Thyroid gland (tissue), 4 donors: ENCODE measurements at regions not wholly inside any gene's neighbourhood (a gene's known extent, or its start where the extent isn't known, plus 50 kb on each side); places are given as distances from the start of the nearest gene placed in this dataset.

Experiments
- DNase-seq, 2 donors: peaks; one replicate each; pipeline ENCODE4 v3.0.0-alpha.2; 2019
- H3K27ac ChIP-seq, 3 donors: fragments of 200-600 bp; sonication (generic); 1 replicate in 2 of 3; 2 replicates in 1 of 3; pipeline ENCODE4 v1.5.1; 2016 to 2019; ENCODE audit warnings: mild to moderate bottlenecking in 1 of 3, moderate library complexity in 1 of 3
- H3K27me3 ChIP-seq: fragments of 200-600 bp; sonication (generic); one replicate; pipeline ENCODE4 v1.5.1; 2019
- H3K36me3 ChIP-seq, 2 donors: fragments of 200-600 bp; sonication (generic); one replicate each; pipeline ENCODE4 v1.5.1; 2016 to 2019
- H3K4me1 ChIP-seq, 2 donors: fragments of 200-600 bp; sonication (generic); one replicate each; pipeline ENCODE4 v1.5.1; 2017 to 2019
- H3K4me3 ChIP-seq, 3 donors: fragments of 200-600 bp; sonication (generic); replicated peaks in 1 of 3; 1 replicate in 2 of 3; 2 replicates in 1 of 3; pipeline ENCODE4 v1.5.1; 2016; ENCODE audit warnings: mild to moderate bottlenecking in 1 of 3
- H3K9me3 ChIP-seq: fragments of 200-600 bp; sonication (generic); one replicate; pipeline ENCODE4 v1.5.1; 2017
- POLR2A ChIP-seq, 2 donors: fragments of 450-650 bp; IDR thresholded peaks; one replicate each; pipeline ENCODE4 v1.6.1; 2017; ENCODE audit warnings: antibody characterized with exemption in 2 of 2, mild to moderate bottlenecking in 2 of 2, moderate library complexity in 1 of 2
- WGBS, 2 donors: methylation state at CpG; one replicate each; pipeline ENCODE4 v1.1.5; 2017; 5-methylcytosine and 5-hydroxymethylcytosine counted together
- intact Hi-C: fragments of 100-400 bp; cut with DNase I; formaldehyde crosslinking; loops from one replicate; pipeline ENCODE4 v1.15.1; 2023
- TF ChIP-seq, protein P1 (sequence below), 6 experiments: fragments of 200-600 bp in 3 of 6; fragments of 450-650 bp in 3 of 6; sonication (generic) in 3 of 6; IDR thresholded peaks; one replicate each; pipeline ENCODE4 v1.5.1; 2016 to 2019; ENCODE audit warnings: antibody characterized with exemption in 6 of 6, mild to moderate bottlenecking in 2 of 6, inconsistent platforms in 1 of 6, moderate library complexity in 1 of 6

DNA sequence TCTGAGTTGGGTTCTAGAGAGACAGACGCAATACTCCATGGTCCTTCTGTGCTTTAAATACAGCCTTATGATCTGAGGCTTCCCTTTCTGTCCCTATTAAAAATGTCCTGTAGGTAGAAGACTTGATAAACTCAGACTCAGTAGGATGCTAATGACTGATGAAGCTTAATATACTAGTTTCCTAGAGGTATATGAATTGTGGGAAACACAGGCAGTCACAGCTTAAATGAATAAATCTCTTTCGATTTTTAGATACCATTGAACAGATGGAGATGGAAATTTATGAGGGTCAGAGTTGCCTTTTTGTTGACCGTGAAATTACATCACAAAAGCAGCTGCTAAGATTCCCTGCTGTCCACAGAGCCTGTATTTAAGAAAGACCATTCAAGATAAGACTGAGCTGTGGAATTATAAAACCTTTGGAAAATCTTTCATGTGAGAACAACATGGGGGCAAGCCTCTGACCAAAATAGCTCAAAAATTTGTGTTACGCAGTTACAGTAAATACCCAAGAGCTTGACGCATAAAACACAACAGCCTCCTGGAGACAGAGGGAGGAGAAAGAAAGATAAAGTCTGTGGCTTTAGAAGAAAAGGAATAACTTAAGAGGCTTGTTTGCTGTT lies 172.3 kb downstream of the AASDHPPT start:
- 68 to 69% methylated on average over 5 of the region's 5 CpGs for WGBS, 2 donors
- intact Hi-C loops, result no loop called here
- H3K9me3 ChIP-seq, result no peaks in the 10 kb centered on the region
- no peaks in the 10 kb centered on the region for H3K36me3 ChIP-seq
- no peak overlapping the region for H3K27ac ChIP-seq
- no peaks in the 10 kb centered on the region for H3K27me3 ChIP-seq
- TF ChIP-seq POLR2A (IDR thresholded peaks at IDR 0.05), result no peak
- TF ChIP-seq, protein P1, sequence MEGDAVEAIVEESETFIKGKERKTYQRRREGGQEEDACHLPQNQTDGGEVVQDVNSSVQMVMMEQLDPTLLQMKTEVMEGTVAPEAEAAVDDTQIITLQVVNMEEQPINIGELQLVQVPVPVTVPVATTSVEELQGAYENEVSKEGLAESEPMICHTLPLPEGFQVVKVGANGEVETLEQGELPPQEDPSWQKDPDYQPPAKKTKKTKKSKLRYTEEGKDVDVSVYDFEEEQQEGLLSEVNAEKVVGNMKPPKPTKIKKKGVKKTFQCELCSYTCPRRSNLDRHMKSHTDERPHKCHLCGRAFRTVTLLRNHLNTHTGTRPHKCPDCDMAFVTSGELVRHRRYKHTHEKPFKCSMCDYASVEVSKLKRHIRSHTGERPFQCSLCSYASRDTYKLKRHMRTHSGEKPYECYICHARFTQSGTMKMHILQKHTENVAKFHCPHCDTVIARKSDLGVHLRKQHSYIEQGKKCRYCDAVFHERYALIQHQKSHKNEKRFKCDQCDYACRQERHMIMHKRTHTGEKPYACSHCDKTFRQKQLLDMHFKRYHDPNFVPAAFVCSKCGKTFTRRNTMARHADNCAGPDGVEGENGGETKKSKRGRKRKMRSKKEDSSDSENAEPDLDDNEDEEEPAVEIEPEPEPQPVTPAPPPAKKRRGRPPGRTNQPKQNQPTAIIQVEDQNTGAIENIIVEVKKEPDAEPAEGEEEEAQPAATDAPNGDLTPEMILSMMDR (IDR thresholded peaks at IDR 0.05), result no peak
- no peak for DNase-seq
- H3K4me1 ChIP-seq, result no peaks in the 10 kb centered on the region
- H3K4me3 ChIP-seq, result no peak overlapping the region

DNA sequence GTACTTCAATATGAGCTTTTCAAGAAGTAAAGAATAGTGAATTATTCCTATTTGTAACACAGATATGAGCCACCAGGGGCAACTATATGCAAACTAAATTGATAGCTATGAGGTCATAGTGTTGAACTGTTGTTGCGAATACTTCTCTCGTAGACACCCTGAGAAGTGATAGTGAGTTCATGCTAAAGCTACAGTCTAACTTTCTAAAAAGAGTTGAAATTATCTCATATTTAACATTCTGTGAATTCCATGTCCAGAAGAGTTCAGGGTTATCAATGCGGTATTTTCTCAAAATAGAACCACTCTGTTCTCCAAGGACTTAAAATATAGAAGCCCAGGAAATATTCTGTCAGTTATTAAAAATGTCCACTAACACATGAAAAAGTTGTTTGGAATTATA lies 185.4 kb downstream of the AASDHPPT start:
- intact Hi-C loops, result no loop called here

DNA sequence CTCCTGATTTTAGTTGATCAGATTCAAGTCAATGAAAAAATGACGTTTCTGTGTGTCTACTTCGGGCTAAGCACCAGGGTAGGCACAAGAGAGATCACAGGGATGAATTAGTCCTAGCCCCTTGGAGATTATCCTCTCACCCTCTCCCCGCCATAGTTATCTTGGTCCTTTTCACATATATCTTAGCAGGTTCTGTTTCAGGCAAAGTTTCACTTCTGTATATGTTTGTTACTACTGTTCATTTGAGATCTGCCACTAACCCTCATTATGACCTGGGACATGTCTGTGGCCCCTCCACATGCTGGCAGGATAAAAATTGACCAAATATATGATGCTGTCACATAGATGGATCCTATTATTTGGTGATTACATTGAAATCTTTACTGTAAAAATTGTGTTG lies 186.1 kb downstream of the AASDHPPT start:
- Histone ChIP-seq H3K4me1 (no peaks in the 10 kb centered on the region), H3K4me3 (no peak overlapping the region), H3K27ac (no peak overlapping the region), H3K27me3 (no peaks in the 10 kb centered on the region), H3K9me3 (no peaks in the 10 kb centered on the region), H3K36me3 (no peaks in the 10 kb centered on the region)
- no peak for DNase-seq
- no peak for TF ChIP-seq POLR2A (IDR thresholded peaks at IDR 0.05)
- TF ChIP-seq, protein P1 (IDR thresholded peaks at IDR 0.05), result no peak
- 85 to 86% methylated on average over 3 of the region's 3 CpGs for WGBS, 2 donors
- intact Hi-C loops, result no loop called here

More for the DNA sequence above, 185.4 kb downstream of the AASDHPPT start:
- H3K4me3 ChIP-seq, result no peak overlapping the region
- no peaks in the 10 kb centered on the region for H3K9me3 ChIP-seq
- no peak overlapping the region for H3K27ac ChIP-seq
- no peak for DNase-seq
- no peaks in the 10 kb centered on the region for H3K4me1 ChIP-seq
- no peaks in the 10 kb centered on the region for H3K36me3 ChIP-seq
- no peak for TF ChIP-seq POLR2A (IDR thresholded peaks at IDR 0.05)
- TF ChIP-seq, protein P1 (IDR thresholded peaks at IDR 0.05), result no peak
- H3K27me3 ChIP-seq, result no peaks in the 10 kb centered on the region
- 81% methylated on average over 3 of the region's 3 CpGs for WGBS, 2 donors

GRCh38 chr11:106271086-106271485 lies 193.6 kb downstream of the AASDHPPT start:
- Histone ChIP-seq H3K4me1 (no peaks in the 10 kb centered on the region), H3K27me3 (no peaks in the 10 kb centered on the region), H3K27ac (no peak overlapping the region), H3K9me3 (no peaks in the 10 kb centered on the region), H3K4me3 (no peak overlapping the region), H3K36me3 (no peaks in the 10 kb centered on the region)
- DNase-seq, result no peak
- TF ChIP-seq, protein P1 (IDR thresholded peaks at IDR 0.05), result no peak
- TF ChIP-seq POLR2A (IDR thresholded peaks at IDR 0.05), result no peak
- intact Hi-C loops, result no loop called here

DNA sequence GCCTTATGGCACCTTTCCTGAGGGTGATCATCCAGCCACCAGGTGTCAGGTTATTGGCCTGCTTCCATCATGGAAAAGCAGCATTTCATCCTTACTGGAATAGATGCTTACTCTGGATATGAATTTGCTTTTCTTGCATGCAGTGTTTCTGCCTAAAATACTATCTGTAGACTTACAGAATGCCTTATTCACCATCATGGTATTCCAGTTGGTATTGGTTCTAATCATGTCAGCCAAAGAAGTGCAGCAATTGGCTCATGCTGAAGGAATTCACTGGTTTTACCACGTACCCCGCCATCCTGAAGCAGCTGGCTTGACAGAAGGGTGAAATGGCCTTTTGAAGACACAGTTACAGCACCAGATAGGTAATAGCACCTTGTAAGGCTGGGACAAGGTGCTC lies 194.2 kb downstream of the AASDHPPT start:
- Histone ChIP-seq H3K36me3 (no peaks in the 10 kb centered on the region), H3K9me3 (no peaks in the 10 kb centered on the region), H3K4me3 (no peak overlapping the region), H3K4me1 (no peaks in the 10 kb centered on the region), H3K27ac (no peak overlapping the region), H3K27me3 (no peaks in the 10 kb centered on the region)
- intact Hi-C loops, result no loop called here
- DNase-seq, result no peak
- TF ChIP-seq, protein P1 (IDR thresholded peaks at IDR 0.05), result no peak
- TF ChIP-seq POLR2A (IDR thresholded peaks at IDR 0.05), result no peak
- 94 to 98% methylated on average over 2 of the region's 2 CpGs for WGBS, 2 donors
